ENCODE measurements at regions not wholly inside any gene's neighbourhood (a gene's known extent, or its start where the extent isn't known, plus 50 kb on each side); places are given as distances from the start of the nearest gene placed in this dataset.

DNA sequence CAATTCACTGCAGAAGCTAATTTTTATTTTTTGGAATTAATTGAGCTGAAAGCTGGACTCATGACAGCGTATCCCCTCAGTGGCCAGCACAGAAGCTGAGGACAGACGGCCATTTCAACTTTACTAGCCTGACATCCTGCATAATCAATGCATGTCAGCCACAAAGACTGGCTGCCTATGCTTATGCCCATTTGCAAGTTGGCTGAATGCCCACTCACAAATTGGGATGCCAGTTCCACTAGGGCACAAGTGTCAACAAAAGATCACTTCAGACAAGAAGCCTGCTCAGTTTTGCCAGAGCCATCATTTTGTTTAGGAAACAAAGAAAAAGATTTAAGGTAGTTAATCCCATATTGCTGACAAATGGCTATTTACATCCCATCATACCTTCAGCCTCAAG is 417.6 kb downstream of the NOVA1 start:
- POLR2A ChIA-PET: no interaction called here

DNA sequence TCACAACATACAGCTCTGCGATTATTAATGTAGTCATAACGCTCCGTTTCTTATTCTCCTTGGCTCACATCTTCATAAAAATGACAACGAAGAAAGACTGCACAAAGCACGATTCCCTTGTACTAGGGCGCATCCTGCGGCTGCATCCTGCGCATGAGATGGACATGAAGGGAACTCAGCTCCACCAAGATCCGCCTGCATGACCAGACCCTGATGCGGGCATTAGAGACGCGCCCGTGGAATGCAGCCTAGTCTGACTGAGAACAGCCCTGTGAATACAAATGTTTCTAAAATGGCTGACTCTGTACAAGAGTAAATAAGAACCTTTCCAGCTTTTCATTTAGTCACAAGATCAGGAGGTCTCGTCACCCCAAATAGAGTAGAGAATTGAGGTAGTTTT is 422.2 kb downstream of the NOVA1 start:
- FAIRE-seq: no peak
- DNase-seq (ENCODE audit: low read depth, low spot score): no peak
- intact Hi-C loops (cut with micrococcal nuclease) (no loop called here), dilution Hi-C loops (cut with MboI; ENCODE audit: extremely low pct_ligation_motif_present, low sequenced_read_pairs) (no loop called here)
- no peaks in the 10 kb centered on the region for H3K79me2 ChIP-seq (ENCODE audit: control insufficient read depth, insufficient read depth, low read length)
- BruUV-seq (replicated peaks): no TSS peak
- H3K4me2 ChIP-seq (ENCODE audit: insufficient read depth, low read length): no peak overlapping the region
- TF ChIP-seq GATA2 (IDR thresholded peaks at IDR 0.05; ENCODE audit: insufficient read depth, insufficient read length, low read depth, low read length) (no peak), EZH2 (IDR thresholded peaks at IDR 0.05; ENCODE audit: borderline replicate concordance, low read depth, low read length, severe bottlenecking) (no peak), POLR2A (IDR thresholded peaks at IDR 0.05; ENCODE audit: low read depth, low read length) (no peak), MYC (IDR thresholded peaks at IDR 0.05; ENCODE audit: low read depth, low read length) (no peak), JUN (IDR thresholded peaks at IDR 0.05; ENCODE audit: borderline replicate concordance, insufficient read depth, insufficient read length, low read depth) (no peak), POLR2AphosphoS5 (IDR thresholded peaks at IDR 0.05; ENCODE audit: insufficient read depth, low read depth, low read length) (no peak), FOS (IDR thresholded peaks at IDR 0.05; ENCODE audit: borderline replicate concordance, insufficient read depth, low read length) (no peak)
- TF ChIP-seq, protein P1, sequence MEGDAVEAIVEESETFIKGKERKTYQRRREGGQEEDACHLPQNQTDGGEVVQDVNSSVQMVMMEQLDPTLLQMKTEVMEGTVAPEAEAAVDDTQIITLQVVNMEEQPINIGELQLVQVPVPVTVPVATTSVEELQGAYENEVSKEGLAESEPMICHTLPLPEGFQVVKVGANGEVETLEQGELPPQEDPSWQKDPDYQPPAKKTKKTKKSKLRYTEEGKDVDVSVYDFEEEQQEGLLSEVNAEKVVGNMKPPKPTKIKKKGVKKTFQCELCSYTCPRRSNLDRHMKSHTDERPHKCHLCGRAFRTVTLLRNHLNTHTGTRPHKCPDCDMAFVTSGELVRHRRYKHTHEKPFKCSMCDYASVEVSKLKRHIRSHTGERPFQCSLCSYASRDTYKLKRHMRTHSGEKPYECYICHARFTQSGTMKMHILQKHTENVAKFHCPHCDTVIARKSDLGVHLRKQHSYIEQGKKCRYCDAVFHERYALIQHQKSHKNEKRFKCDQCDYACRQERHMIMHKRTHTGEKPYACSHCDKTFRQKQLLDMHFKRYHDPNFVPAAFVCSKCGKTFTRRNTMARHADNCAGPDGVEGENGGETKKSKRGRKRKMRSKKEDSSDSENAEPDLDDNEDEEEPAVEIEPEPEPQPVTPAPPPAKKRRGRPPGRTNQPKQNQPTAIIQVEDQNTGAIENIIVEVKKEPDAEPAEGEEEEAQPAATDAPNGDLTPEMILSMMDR (IDR thresholded peaks at IDR 0.05; ENCODE audit: extremely low read depth in 1 of 2, insufficient read depth in 1 of 2, low read depth in 1 of 2, low read length in 2 of 2): no peak
- TF ChIP-seq, protein P2, sequence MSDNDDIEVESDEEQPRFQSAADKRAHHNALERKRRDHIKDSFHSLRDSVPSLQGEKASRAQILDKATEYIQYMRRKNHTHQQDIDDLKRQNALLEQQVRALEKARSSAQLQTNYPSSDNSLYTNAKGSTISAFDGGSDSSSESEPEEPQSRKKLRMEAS (IDR thresholded peaks at IDR 0.05; ENCODE audit: insufficient read depth, insufficient read length): no peak
- H3K4me1 ChIP-seq (ENCODE audit: control insufficient read depth, extremely low read depth, insufficient read depth, low read length): no peaks in the 10 kb centered on the region
- H3K27me3 ChIP-seq (ENCODE audit: control insufficient read depth in 2 of 2, insufficient read depth in 2 of 2, low read length in 2 of 2): peaks cover 3 to 5% of the 10 kb centered on the region in 2 experiments
- CTCF ChIA-PET: interaction anchor here (1.6 to 2.2 kb wide), 3 partner anchors 12 to 17 kb away, joined by 3 to 9 read pairs (median 6); no protein-coding TSS in a partner anchor
- POLR2A ChIA-PET: no interaction called here
- H2AFZ ChIP-seq (ENCODE audit: low read depth, low read length): no peak overlapping the region
- H3K36me3 ChIP-seq (ENCODE audit: control insufficient read depth in 2 of 2, extremely low read depth in 1 of 2, insufficient read depth in 2 of 2, low read length in 2 of 2): no peaks in the 10 kb centered on the region
- no peaks in the 10 kb centered on the region for H3K9me3 ChIP-seq (replicated peaks; ENCODE audit: control insufficient read depth, insufficient read depth, low read length)
- no peaks in the 10 kb centered on the region for H4K20me1 ChIP-seq (replicated peaks; ENCODE audit: control insufficient read depth, extremely low read depth, insufficient read depth, low read length)
- H3K4me3 ChIP-seq (replicated peaks in 1 of 3; ENCODE audit: insufficient read depth in 1 of 3, low read depth in 1 of 3, low read length in 3 of 3): no peak overlapping the region
- H3K9ac ChIP-seq (replicated peaks; ENCODE audit: extremely low read depth, insufficient read depth, low read length): no peak overlapping the region
- H3K9me1 ChIP-seq (replicated peaks; ENCODE audit: control insufficient read depth, extremely low read depth, insufficient read depth, low read length): no peaks in the 10 kb centered on the region
- no peak overlapping the region for H3K27ac ChIP-seq (ENCODE audit: insufficient read depth, low read depth, low read length)

More for the DNA sequence above, 417.6 kb downstream of the NOVA1 start:
- BruUV-seq (replicated peaks): no TSS peak
- Histone ChIP-seq H3K4me3 (replicated peaks in 1 of 3; ENCODE audit: insufficient read depth in 1 of 3, low read depth in 1 of 3, low read length in 3 of 3) (no peak overlapping the region), H3K4me2 (ENCODE audit: insufficient read depth, low read length) (no peak overlapping the region), H3K4me1 (ENCODE audit: control insufficient read depth, extremely low read depth, insufficient read depth, low read length) (no peaks in the 10 kb centered on the region), H3K36me3 (ENCODE audit: control insufficient read depth in 2 of 2, extremely low read depth in 1 of 2, insufficient read depth in 2 of 2, low read length in 2 of 2) (no peaks in the 10 kb centered on the region), H3K27me3 (ENCODE audit: control insufficient read depth in 2 of 2, insufficient read depth in 2 of 2, low read length in 2 of 2) (peaks cover 0 to 2% of the 10 kb centered on the region in 2 experiments), H3K27ac (ENCODE audit: insufficient read depth, low read depth, low read length) (no peak overlapping the region), H3K9me1 (replicated peaks; ENCODE audit: control insufficient read depth, extremely low read depth, insufficient read depth, low read length) (no peaks in the 10 kb centered on the region), H3K9me3 (replicated peaks; ENCODE audit: control insufficient read depth, insufficient read depth, low read length) (no peaks in the 10 kb centered on the region), H3K9ac (replicated peaks; ENCODE audit: extremely low read depth, insufficient read depth, low read length) (no peak overlapping the region), H4K20me1 (replicated peaks; ENCODE audit: control insufficient read depth, extremely low read depth, insufficient read depth, low read length) (no peaks in the 10 kb centered on the region), H3K79me2 (ENCODE audit: control insufficient read depth, insufficient read depth, low read length) (no peaks in the 10 kb centered on the region), H2AFZ (ENCODE audit: low read depth, low read length) (no peak overlapping the region)
- DNase-seq (ENCODE audit: low read depth, low spot score) (no peak), FAIRE-seq (no peak)
- CTCF ChIA-PET: no interaction called here
- dilution Hi-C loops (cut with MboI; ENCODE audit: extremely low pct_ligation_motif_present, low sequenced_read_pairs) (no loop called here), intact Hi-C loops (cut with micrococcal nuclease) (no loop called here)
- TF ChIP-seq JUN (IDR thresholded peaks at IDR 0.05; ENCODE audit: borderline replicate concordance, insufficient read depth, insufficient read length, low read depth) (no peak), EZH2 (IDR thresholded peaks at IDR 0.05; ENCODE audit: borderline replicate concordance, low read depth, low read length, severe bottlenecking) (no peak), GATA2 (IDR thresholded peaks at IDR 0.05; ENCODE audit: insufficient read depth, insufficient read length, low read depth, low read length) (no peak), FOS (IDR thresholded peaks at IDR 0.05; ENCODE audit: borderline replicate concordance, insufficient read depth, low read length) (no peak), POLR2AphosphoS5 (IDR thresholded peaks at IDR 0.05; ENCODE audit: insufficient read depth, low read depth, low read length) (no peak), MYC (IDR thresholded peaks at IDR 0.05; ENCODE audit: low read depth, low read length) (no peak), POLR2A (IDR thresholded peaks at IDR 0.05; ENCODE audit: low read depth, low read length) (no peak)
- TF ChIP-seq, protein P1 (IDR thresholded peaks at IDR 0.05; ENCODE audit: extremely low read depth in 1 of 2, insufficient read depth in 1 of 2, low read depth in 1 of 2, low read length in 2 of 2): no peak
